Trophoblast cell (in vitro differentiated cells and primary cell): ENCODE measurements at regions not wholly inside any gene's neighbourhood (a gene's known extent, or its start where the extent isn't known, plus 50 kb on each side); places are given as distances from the start of the nearest gene placed in this dataset.

Experiments used
- DNase-seq, 2 donors: peaks; one replicate each; pipeline ENCODE4 v3.0.0-alpha.2; 2016
- H2AFZ ChIP-seq: 2 replicates; pipeline ENCODE4 v1.6.1; 2013; ENCODE audit warnings: low read length, moderate library complexity, mild to moderate bottlenecking; ENCODE audit not compliant: insufficient read depth, poor library complexity
- H2AK5ac ChIP-seq: 2 replicates; pipeline ENCODE4 v1.6.1; 2013; ENCODE audit warnings: mild to moderate bottlenecking, low read length
- H2BK120ac ChIP-seq: 2 replicates; pipeline ENCODE4 v1.6.1; 2013; ENCODE audit warnings: low read length, mild to moderate bottlenecking, moderate library complexity; ENCODE audit not compliant: insufficient read depth, poor library complexity
- H2BK12ac ChIP-seq: 2 replicates; pipeline ENCODE4 v1.6.1; 2013; ENCODE audit warnings: mild to moderate bottlenecking, low read length, moderate library complexity
- H2BK5ac ChIP-seq: 2 replicates; pipeline ENCODE4 v1.6.1; 2013; ENCODE audit warnings: low read length, low read depth, moderate library complexity, mild to moderate bottlenecking; ENCODE audit not compliant: poor library complexity
- H3K14ac ChIP-seq: 2 replicates; pipeline ENCODE4 v1.6.1; 2013; ENCODE audit warnings: mild to moderate bottlenecking, low read length
- H3K18ac ChIP-seq: 2 replicates; pipeline ENCODE4 v1.6.1; 2013; ENCODE audit warnings: mild to moderate bottlenecking, low read length
- H3K23ac ChIP-seq: 2 replicates; pipeline ENCODE4 v1.6.1; 2013; ENCODE audit warnings: low read length
- H3K27ac ChIP-seq: 2 replicates; pipeline ENCODE4 v1.5.1; 2013; ENCODE audit warnings: low read depth, mild to moderate bottlenecking, inconsistent platforms, low read length, moderate library complexity
- H3K27me3 ChIP-seq: 2 replicates; pipeline ENCODE4 v1.6.1; 2013; ENCODE audit warnings: inconsistent platforms, mild to moderate bottlenecking, low read length, moderate library complexity; ENCODE audit not compliant: insufficient read depth
- H3K36me3 ChIP-seq, 2 experiments: 1 replicate in 1 of 2; 2 replicates in 1 of 2; pipeline ENCODE4 v1.6.1; 2013; ENCODE audit warnings: low read length in 2 of 2, mild to moderate bottlenecking in 2 of 2, moderate library complexity in 1 of 2; ENCODE audit not compliant: insufficient read depth in 2 of 2, control insufficient read depth in 1 of 2
- H3K4ac ChIP-seq: 2 replicates; pipeline ENCODE4 v1.6.1; 2013; ENCODE audit warnings: low read depth, mild to moderate bottlenecking, low read length, moderate library complexity
- H3K4me1 ChIP-seq, 2 experiments: 1 replicate in 1 of 2; 2 replicates in 1 of 2; pipeline ENCODE4 v1.6.1; 2013; ENCODE audit warnings: low read length in 2 of 2, mild to moderate bottlenecking in 2 of 2, moderate library complexity in 1 of 2; ENCODE audit not compliant: insufficient read depth in 2 of 2, control insufficient read depth in 1 of 2
- H3K4me2 ChIP-seq: 2 replicates; pipeline ENCODE4 v1.6.1; 2013; ENCODE audit warnings: inconsistent platforms, mild to moderate bottlenecking, low read length, moderate library complexity
- H3K4me3 ChIP-seq: 2 replicates; pipeline ENCODE4 v1.5.1; 2013; ENCODE audit warnings: mild to moderate bottlenecking, low read depth, low read length, inconsistent platforms
- H3K79me1 ChIP-seq: one replicate; pipeline ENCODE4 v1.6.1; 2013; ENCODE audit warnings: low read length
- H3K79me2 ChIP-seq: 2 replicates; pipeline ENCODE4 v1.6.1; 2013; ENCODE audit warnings: low read length, mild to moderate bottlenecking; ENCODE audit not compliant: control insufficient read depth, insufficient read depth, poor library complexity
- H3K9ac ChIP-seq: 2 replicates; pipeline ENCODE4 v1.6.1; 2013; ENCODE audit warnings: mild to moderate bottlenecking, low read length
- H3K9me3 ChIP-seq: 2 replicates; pipeline ENCODE4 v1.6.1; 2013; ENCODE audit warnings: low read depth, mild to moderate bottlenecking, control low read depth, inconsistent platforms, low read length; ENCODE audit not compliant: insufficient read depth
- H4K12ac ChIP-seq: 2 replicates; pipeline ENCODE4 v1.6.1; 2013; ENCODE audit warnings: low read depth, mild to moderate bottlenecking, low read length, moderate library complexity
- H4K8ac ChIP-seq: 2 replicates; pipeline ENCODE4 v1.6.1; 2013; ENCODE audit warnings: low read depth, mild to moderate bottlenecking, low read length, moderate library complexity
- H4K91ac ChIP-seq: one replicate; pipeline ENCODE4 v1.6.1; 2013; ENCODE audit warnings: low read depth, mild to moderate bottlenecking, low read length, moderate library complexity
- whole genome bisulfite sequencing: extraction: QIAGEN DNeasy Blood & Tissue Kit; methylation state at CpG from one replicate; pipeline ENCODE4 v1.1.7; 2013; ENCODE audit warnings: missing lambda C conversion rate; ENCODE audit not compliant: insufficient read length, insufficient coverage; ENCODE audit errors: extremely low coverage; 5-methylcytosine and 5-hydroxymethylcytosine counted together

DNA sequence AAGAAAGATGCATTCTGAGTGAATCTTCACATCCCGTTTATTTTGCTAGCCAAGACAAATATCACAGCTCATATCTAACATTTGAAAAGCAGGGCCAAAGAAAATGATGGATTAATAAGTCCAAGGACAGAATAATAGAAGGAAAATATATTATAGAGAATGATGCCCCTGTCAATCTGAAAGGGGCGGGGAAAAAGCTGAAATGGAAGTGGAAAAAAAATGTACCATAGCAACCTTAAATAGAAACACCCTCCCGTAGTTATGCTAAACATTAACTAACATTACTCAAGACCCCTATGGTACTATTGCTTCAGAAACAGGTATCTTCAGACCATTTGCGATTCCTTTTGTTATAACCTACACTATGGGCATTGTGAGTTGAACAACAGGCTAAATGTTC lies 67.7 kb upstream of the SMARCA2 start:
- no peak overlapping the region for H4K91ac ChIP-seq
- no peak overlapping the region for H3K9ac ChIP-seq
- H3K36me3 ChIP-seq, result no peaks in the 10 kb centered on the region
- H3K14ac ChIP-seq, result no peak overlapping the region
- no peak overlapping the region for H3K18ac ChIP-seq
- no peak overlapping the region for H2BK120ac ChIP-seq
- H4K12ac ChIP-seq, result no peak overlapping the region
- H3K4ac ChIP-seq, result no peak overlapping the region
- H3K4me2 ChIP-seq, result no peak overlapping the region
- no peak overlapping the region for H3K23ac ChIP-seq
- no peak overlapping the region for H2AK5ac ChIP-seq
- H2AFZ ChIP-seq, result no peak overlapping the region
- H2BK12ac ChIP-seq, result no peak overlapping the region
- H3K4me3 ChIP-seq, result no peak overlapping the region
- H3K27ac ChIP-seq, result no peak overlapping the region
- no peaks in the 10 kb centered on the region for H3K9me3 ChIP-seq
- H3K79me1 ChIP-seq, result no peaks in the 10 kb centered on the region
- H4K8ac ChIP-seq, result no peak overlapping the region
- no peaks in the 10 kb centered on the region for H3K79me2 ChIP-seq
- no peak overlapping the region for H2BK5ac ChIP-seq
- DNase-seq, result peak in 1 of 2 donors; percentile 6
- no peaks in the 10 kb centered on the region for H3K27me3 ChIP-seq
- no peaks in the 10 kb centered on the region for H3K4me1 ChIP-seq
- no CpG with 5 or more reads among the region's 4 CpGs for WGBS

DNA sequence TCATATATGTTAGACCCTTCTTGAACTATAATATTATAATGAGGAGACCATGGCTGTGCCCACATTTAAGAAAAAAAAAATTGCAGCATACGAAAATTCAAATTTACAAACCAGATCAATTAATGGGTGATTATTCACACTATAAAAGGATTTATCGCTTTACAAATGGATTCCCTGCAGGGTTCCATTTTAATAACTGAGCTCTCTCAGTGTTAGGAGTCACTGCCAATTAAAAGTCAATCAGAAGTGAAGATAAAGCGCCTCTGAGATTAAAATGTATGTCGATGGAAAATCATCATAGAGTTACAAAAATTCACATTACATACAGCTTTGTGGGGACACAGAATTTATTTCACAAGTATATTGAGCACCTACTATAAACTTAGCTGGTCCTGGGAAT lies 66.6 kb upstream of the SMARCA2 start:
- Histone ChIP-seq H2BK120ac (no peak overlapping the region), H3K23ac (no peak overlapping the region), H4K8ac (no peak overlapping the region), H3K4me3 (no peak overlapping the region), H3K9me3 (no peaks in the 10 kb centered on the region), H3K27me3 (no peaks in the 10 kb centered on the region), H2AFZ (no peak overlapping the region), H3K4me2 (no peak overlapping the region), H4K12ac (no peak overlapping the region), H3K18ac (no peak overlapping the region), H2BK12ac (no peak overlapping the region), H3K79me2 (no peaks in the 10 kb centered on the region), H3K4me1 (no peaks in the 10 kb centered on the region), H3K36me3 (no peaks in the 10 kb centered on the region), H3K27ac (no peak overlapping the region), H2BK5ac (no peak overlapping the region), H3K79me1 (no peaks in the 10 kb centered on the region), H2AK5ac (no peak overlapping the region), H4K91ac (no peak overlapping the region), H3K4ac (no peak overlapping the region), H3K9ac (no peak overlapping the region), H3K14ac (no peak overlapping the region)
- no peak for DNase-seq
- no CpG with 5 or more reads among the region's 4 CpGs for WGBS

DNA sequence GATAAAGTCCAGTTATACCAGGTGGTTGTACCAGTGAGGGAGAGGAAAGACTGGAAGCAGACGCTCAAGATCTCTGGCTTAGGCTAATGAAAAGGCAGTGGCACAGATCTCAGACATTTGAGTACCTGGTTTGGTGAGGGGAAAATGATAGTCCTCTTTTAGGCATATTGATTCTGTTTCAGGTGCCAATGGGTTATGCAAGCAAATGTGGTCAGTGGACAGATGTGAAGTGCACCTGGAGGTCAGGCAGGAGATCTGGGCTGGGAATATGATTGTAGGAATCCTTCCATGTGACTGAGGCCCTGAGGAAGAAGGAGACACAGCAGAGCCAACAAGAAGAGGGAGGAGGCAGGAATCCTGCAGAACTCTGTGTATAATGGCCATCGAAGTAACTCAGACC lies 63.7 kb upstream of the SMARCA2 start:
- Histone ChIP-seq H2BK12ac (no peak overlapping the region), H3K9ac (no peak overlapping the region)

DNA sequence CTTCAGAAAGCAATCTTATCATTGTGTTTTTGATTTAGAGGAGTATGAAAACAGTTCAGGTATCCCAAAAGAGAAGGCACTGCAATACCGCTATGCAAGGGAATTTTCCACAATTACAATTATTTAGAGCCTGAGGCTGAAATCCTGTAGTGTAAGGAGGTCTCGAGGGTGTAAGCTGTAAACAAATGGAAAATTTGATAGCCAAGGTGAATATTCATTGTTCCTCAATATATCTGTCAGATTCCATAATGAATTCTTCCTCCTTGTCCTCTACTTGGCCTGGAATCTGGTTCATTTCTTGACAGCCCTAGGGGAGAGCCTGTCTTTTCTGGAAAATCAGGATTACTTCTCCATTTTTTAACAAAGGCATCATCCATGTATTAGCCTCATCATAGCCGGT lies 63.1 kb upstream of the SMARCA2 start:
- Histone ChIP-seq H2AFZ (no peak overlapping the region), H3K9me3 (no peaks in the 10 kb centered on the region), H2BK5ac (no peak overlapping the region), H3K18ac (no peak overlapping the region), H3K9ac (no peak overlapping the region), H3K36me3 (no peaks in the 10 kb centered on the region), H3K4me3 (no peak overlapping the region), H3K79me1 (no peaks in the 10 kb centered on the region), H2AK5ac (no peak overlapping the region), H3K4ac (no peak overlapping the region), H4K91ac (no peak overlapping the region), H3K23ac (no peak overlapping the region), H4K12ac (no peak overlapping the region), H3K4me1 (no peaks in the 10 kb centered on the region), H3K27ac (no peak overlapping the region), H3K4me2 (no peak overlapping the region), H2BK120ac (no peak overlapping the region), H3K14ac (no peak overlapping the region), H4K8ac (no peak overlapping the region), H3K79me2 (no peaks in the 10 kb centered on the region), H3K27me3 (no peaks in the 10 kb centered on the region), H2BK12ac (no peak overlapping the region)
- DNase-seq, result peak in 1 of 2 donors; percentile 42
- no CpG with 5 or more reads among the region's 3 CpGs for WGBS

More for the DNA sequence above, 63.7 kb upstream of the SMARCA2 start:
- H3K79me2 ChIP-seq, result no peaks in the 10 kb centered on the region
- H4K91ac ChIP-seq, result no peak overlapping the region
- H3K79me1 ChIP-seq, result no peaks in the 10 kb centered on the region
- no peaks in the 10 kb centered on the region for H3K36me3 ChIP-seq
- no peak overlapping the region for H4K8ac ChIP-seq
- H2AFZ ChIP-seq, result no peak overlapping the region
- H2AK5ac ChIP-seq, result no peak overlapping the region
- H3K9me3 ChIP-seq, result no peaks in the 10 kb centered on the region
- no peak overlapping the region for H3K4me3 ChIP-seq
- no peak overlapping the region for H2BK5ac ChIP-seq
- no peak overlapping the region for H3K27ac ChIP-seq
- no peak overlapping the region for H3K23ac ChIP-seq
- no peaks in the 10 kb centered on the region for H3K4me1 ChIP-seq
- H3K4ac ChIP-seq, result no peak overlapping the region
- no peak overlapping the region for H3K18ac ChIP-seq
- H3K4me2 ChIP-seq, result no peak overlapping the region
- no peak overlapping the region for H3K14ac ChIP-seq
- H4K12ac ChIP-seq, result no peak overlapping the region
- no CpG with 5 or more reads among the region's 2 CpGs for WGBS
- no peak overlapping the region for H2BK120ac ChIP-seq
- DNase-seq, result no peak
- no peaks in the 10 kb centered on the region for H3K27me3 ChIP-seq
